Keratinocyte (primary cell): ENCODE measurements at regions not wholly inside any gene's neighbourhood (a gene's known extent, or its start where the extent isn't known, plus 50 kb on each side); places are given as distances from the start of the nearest gene placed in this dataset.

Experiments used
- DNase-seq: peaks from one replicate; pipeline ENCODE4 v3.0.0-alpha.2; 2011; ENCODE audit warnings: low read depth, missing footprints, low spot score
- FAIRE-seq: peaks from 2 replicates; lab custom pipeline; 2011; peaks lifted over from hg19 to GRCh38; lab: Jason Lieb, UNC
- H2AFZ ChIP-seq: 2 replicates; pipeline ENCODE4 v1.6.0; 2012; ENCODE audit warnings: low read length, control low read depth, inconsistent platforms; ENCODE audit not compliant: control insufficient read depth
- H3K27ac ChIP-seq: 2 replicates; pipeline ENCODE4 v1.5.1; 2011; ENCODE audit warnings: low read length; ENCODE audit not compliant: control insufficient read depth, insufficient read depth
- H3K27me3 ChIP-seq: 3 replicates; pipeline ENCODE4 v1.6.0; 2011; ENCODE audit warnings: low read length; ENCODE audit not compliant: control insufficient read depth, insufficient read depth; ENCODE audit errors: extremely low read depth
- H3K36me3 ChIP-seq, 2 experiments: 2 replicates in 1 of 2; 3 replicates in 1 of 2; pipeline ENCODE4 v1.5.1; 2011; ENCODE audit warnings: low read length in 2 of 2, mild to moderate bottlenecking in 1 of 2; ENCODE audit not compliant: control insufficient read depth in 2 of 2, insufficient read depth in 2 of 2; ENCODE audit errors: extremely low read depth in 1 of 2
- H3K4me1 ChIP-seq: 3 replicates; pipeline ENCODE4 v1.5.1; 2011; ENCODE audit warnings: low read length; ENCODE audit not compliant: control insufficient read depth, insufficient read depth; ENCODE audit errors: extremely low read depth
- H3K4me2 ChIP-seq: 3 replicates; pipeline ENCODE4 v1.6.0; 2011; ENCODE audit warnings: low read depth, low read length; ENCODE audit not compliant: control insufficient read depth, insufficient read depth; ENCODE audit errors: extremely low read depth
- H3K4me3 ChIP-seq, 3 experiments: fragments of 200-600 bp in 1 of 3; sonication (generic) in 1 of 3; 2 replicates in 2 of 3; 3 replicates in 1 of 3; pipeline ENCODE4 v1.5.1; 2011 to 2016; ENCODE audit warnings: low read length in 3 of 3, mild to moderate bottlenecking in 3 of 3, control low read depth in 2 of 3, inconsistent platforms in 1 of 3, low read depth in 1 of 3, mixed read lengths in 1 of 3, mixed run types in 1 of 3, moderate library complexity in 1 of 3; ENCODE audit not compliant: control insufficient read depth in 2 of 3, insufficient read depth in 2 of 3; ENCODE audit errors: extremely low read depth in 1 of 3
- H3K79me2 ChIP-seq: 2 replicates; pipeline ENCODE4 v1.6.0; 2012; ENCODE audit warnings: low read length; ENCODE audit not compliant: control insufficient read depth, insufficient read depth
- H3K9ac ChIP-seq: 3 replicates; pipeline ENCODE4 v1.6.0; 2011; ENCODE audit warnings: low read length; ENCODE audit not compliant: control insufficient read depth, insufficient read depth; ENCODE audit errors: extremely low read depth
- H3K9me1 ChIP-seq: 3 replicates; pipeline ENCODE4 v1.6.0; 2011; ENCODE audit warnings: low read length; ENCODE audit not compliant: control insufficient read depth, insufficient read depth; ENCODE audit errors: extremely low read depth
- H3K9me3 ChIP-seq: 2 replicates; pipeline ENCODE4 v1.5.1; 2012; ENCODE audit warnings: low read depth, low read length; ENCODE audit not compliant: control insufficient read depth
- H4K20me1 ChIP-seq: 3 replicates; pipeline ENCODE4 v1.6.0; 2011; ENCODE audit warnings: low read length; ENCODE audit not compliant: control insufficient read depth, insufficient read depth; ENCODE audit errors: extremely low read depth
- CTCF ChIP-seq, 3 experiments: IDR thresholded peaks in 1 of 3; conservative IDR thresholded peaks in 1 of 3; optimal IDR thresholded peaks in 1 of 3; 2 replicates in 2 of 3; 3 replicates in 1 of 3; pipeline versions ENCODE3 to v1.5.1; 2011; ENCODE audit warnings: low read length in 3 of 3, mild to moderate bottlenecking in 3 of 3, moderate library complexity in 2 of 3, control low read depth in 1 of 3, inconsistent platforms in 1 of 3; ENCODE audit not compliant: insufficient read depth in 2 of 3; ENCODE audit errors: extremely low read depth in 1 of 3
- EZH2 ChIP-seq: IDR thresholded peaks from one replicate; pipeline ENCODE4 v1.6.1; 2012; ENCODE audit warnings: inconsistent platforms, mild to moderate bottlenecking, low read length, moderate library complexity
- dilution Hi-C: fragments of 300-500 bp; cut with MboI; formaldehyde crosslinking; loops from one replicate; pipeline ENCODE4 v1.7.0; 2020; ENCODE audit warnings: low sequenced_read_pairs; ENCODE audit not compliant: extremely low pct_ligation_motif_present

GRCh38 chr2:220452561-220452960 is 825.1 kb downstream of the SLC4A3 start:
- Histone ChIP-seq H3K4me1 (peaks cover 5% of the 10 kb centered on the region), H3K27ac (no peak overlapping the region), H2AFZ (no peak overlapping the region), H3K4me2 (no peak overlapping the region), H4K20me1 (no peaks in the 10 kb centered on the region), H3K79me2 (no peaks in the 10 kb centered on the region), H3K27me3 (no peaks in the 10 kb centered on the region), H3K9ac (no peak overlapping the region), H3K9me1 (no peaks in the 10 kb centered on the region), H3K4me3 (no peak overlapping the region), H3K36me3 (no peaks in the 10 kb centered on the region), H3K9me3 (no peaks in the 10 kb centered on the region)
- DNase-seq (no peak), FAIRE-seq (no peak)
- dilution Hi-C loops: no loop called here
- TF ChIP-seq CTCF (optimal IDR thresholded peaks at IDR 0.05 in 1 of 3, IDR thresholded peaks at IDR 0.05 in 1 of 3, conservative IDR thresholded peaks at IDR 0.05 in 1 of 3; ENCODE audit: extremely low read depth in 1 of 3, insufficient read depth in 2 of 3, low read length in 3 of 3) (no peak), EZH2 (no peak)

GRCh38 chr2:220455351-220455990 is 828.0 kb downstream of the SLC4A3 start:
- no peak overlapping the region for H3K27ac ChIP-seq
- H4K20me1 ChIP-seq: no peaks in the 10 kb centered on the region
- DNase-seq: no peak
- no peak overlapping the region for H3K9ac ChIP-seq
- H3K4me1 ChIP-seq: no peaks in the 10 kb centered on the region
- no peak for FAIRE-seq
- H3K4me2 ChIP-seq: no peak overlapping the region
- H3K36me3 ChIP-seq: no peaks in the 10 kb centered on the region
- no peaks in the 10 kb centered on the region for H3K9me1 ChIP-seq
- H3K4me3 ChIP-seq: no peak overlapping the region
- no peaks in the 10 kb centered on the region for H3K79me2 ChIP-seq
- no peaks in the 10 kb centered on the region for H3K27me3 ChIP-seq
- H2AFZ ChIP-seq: no peak overlapping the region
- dilution Hi-C loops: no loop called here
- TF ChIP-seq EZH2 (no peak), CTCF (optimal IDR thresholded peaks at IDR 0.05 in 1 of 3, IDR thresholded peaks at IDR 0.05 in 1 of 3, conservative IDR thresholded peaks at IDR 0.05 in 1 of 3; ENCODE audit: extremely low read depth in 1 of 3, insufficient read depth in 2 of 3, low read length in 3 of 3) (no peak)
- H3K9me3 ChIP-seq: no peaks in the 10 kb centered on the region
